ENCODE measurements at regions not wholly inside any gene's neighbourhood (a gene's known extent, or its start where the extent isn't known, plus 50 kb on each side); places are given as distances from the start of the nearest gene placed in this dataset.

DNA sequence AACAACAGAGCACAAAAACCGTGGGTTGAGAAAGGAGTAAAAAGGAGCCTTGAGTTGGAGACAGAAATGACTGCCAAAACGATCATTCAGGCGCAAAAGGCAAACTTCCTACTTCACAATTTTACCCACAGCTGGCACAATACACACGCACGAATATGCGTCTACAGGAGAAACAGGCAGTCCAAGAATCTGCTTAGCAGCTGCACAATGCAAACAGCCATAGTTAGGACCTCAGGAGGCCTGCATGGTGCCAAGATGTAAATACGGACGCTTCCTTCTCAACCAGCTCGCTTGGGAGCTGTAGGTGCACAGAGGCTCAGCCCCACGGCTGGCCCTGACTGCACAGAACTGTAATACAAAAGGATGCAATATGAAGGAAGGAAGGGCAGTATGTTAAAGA lies 250.1 kb upstream of the CAND1 start:
- Histone ChIP-seq H3K27ac (no peak overlapping the region), H3K4me3 (no peak overlapping the region), H3K36me3 (no peaks in the 10 kb centered on the region), H3K9me3 (no peaks in the 10 kb centered on the region), H3K27me3 (no peaks in the 10 kb centered on the region), H3K4me1 (no peaks in the 10 kb centered on the region)
- TF ChIP-seq, protein P1, sequence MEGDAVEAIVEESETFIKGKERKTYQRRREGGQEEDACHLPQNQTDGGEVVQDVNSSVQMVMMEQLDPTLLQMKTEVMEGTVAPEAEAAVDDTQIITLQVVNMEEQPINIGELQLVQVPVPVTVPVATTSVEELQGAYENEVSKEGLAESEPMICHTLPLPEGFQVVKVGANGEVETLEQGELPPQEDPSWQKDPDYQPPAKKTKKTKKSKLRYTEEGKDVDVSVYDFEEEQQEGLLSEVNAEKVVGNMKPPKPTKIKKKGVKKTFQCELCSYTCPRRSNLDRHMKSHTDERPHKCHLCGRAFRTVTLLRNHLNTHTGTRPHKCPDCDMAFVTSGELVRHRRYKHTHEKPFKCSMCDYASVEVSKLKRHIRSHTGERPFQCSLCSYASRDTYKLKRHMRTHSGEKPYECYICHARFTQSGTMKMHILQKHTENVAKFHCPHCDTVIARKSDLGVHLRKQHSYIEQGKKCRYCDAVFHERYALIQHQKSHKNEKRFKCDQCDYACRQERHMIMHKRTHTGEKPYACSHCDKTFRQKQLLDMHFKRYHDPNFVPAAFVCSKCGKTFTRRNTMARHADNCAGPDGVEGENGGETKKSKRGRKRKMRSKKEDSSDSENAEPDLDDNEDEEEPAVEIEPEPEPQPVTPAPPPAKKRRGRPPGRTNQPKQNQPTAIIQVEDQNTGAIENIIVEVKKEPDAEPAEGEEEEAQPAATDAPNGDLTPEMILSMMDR (IDR thresholded peaks at IDR 0.05): no peak
- intact Hi-C loops (cut with DNase I): no loop called here
- no peak for ATAC-seq
- 61 to 68% methylated on average over 10 of the region's 10 CpGs for WGBS, 2 donors
- no peak for DNase-seq

DNA sequence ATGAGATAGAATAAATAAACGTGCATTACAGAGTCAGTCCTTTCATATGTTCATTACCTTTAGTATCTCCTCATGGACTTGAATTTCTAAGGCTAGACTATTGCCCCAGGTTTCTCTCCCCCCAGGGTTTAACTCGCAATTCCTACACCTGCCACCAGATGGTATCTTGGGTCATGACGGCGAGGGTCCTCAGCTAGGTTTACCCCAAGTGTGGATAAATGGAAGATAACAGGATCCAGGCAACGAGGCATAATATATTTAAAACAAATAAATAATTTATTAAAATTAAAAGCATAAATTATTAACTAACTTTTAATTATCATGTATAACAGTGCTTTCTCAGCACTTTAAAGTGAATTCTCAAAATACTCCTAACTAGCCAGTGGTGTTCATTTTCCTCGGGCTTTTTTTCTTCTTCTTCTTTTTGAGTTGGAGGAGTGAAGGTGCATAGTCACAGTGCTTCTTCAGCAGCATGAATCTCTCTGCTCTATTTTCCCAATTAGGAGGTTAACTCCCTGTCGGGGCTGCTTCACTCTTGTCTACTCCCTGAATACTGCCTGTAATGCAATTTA lies 243.5 kb upstream of the CAND1 start:
- DNase-seq: peak in 1 of 2 donors; percentile 5
- ATAC-seq: no peak
- Histone ChIP-seq H3K36me3 (no peaks in the 10 kb centered on the region), H3K27me3 (peaks cover 0 to 8% (median 0%) of the 10 kb centered on the region in 7 donors), H3K9me3 (no peaks in the 10 kb centered on the region), H3K27ac (no peak overlapping the region), H3K4me1 (no peaks in the 10 kb centered on the region), H3K4me3 (no peak overlapping the region)
- 27% methylated on average over 7 of the region's 7 CpGs for WGBS, 2 donors
- TF ChIP-seq, protein P1 (IDR thresholded peaks at IDR 0.05): peak; percentile 26 to 72 (median 63)
- intact Hi-C loops (cut with DNase I): loop anchor here in 7 of 10 donors (5.0 to 10.0 kb wide), 3 partner anchors 189 to 199 kb away; no protein-coding TSS in a partner anchor

DNA sequence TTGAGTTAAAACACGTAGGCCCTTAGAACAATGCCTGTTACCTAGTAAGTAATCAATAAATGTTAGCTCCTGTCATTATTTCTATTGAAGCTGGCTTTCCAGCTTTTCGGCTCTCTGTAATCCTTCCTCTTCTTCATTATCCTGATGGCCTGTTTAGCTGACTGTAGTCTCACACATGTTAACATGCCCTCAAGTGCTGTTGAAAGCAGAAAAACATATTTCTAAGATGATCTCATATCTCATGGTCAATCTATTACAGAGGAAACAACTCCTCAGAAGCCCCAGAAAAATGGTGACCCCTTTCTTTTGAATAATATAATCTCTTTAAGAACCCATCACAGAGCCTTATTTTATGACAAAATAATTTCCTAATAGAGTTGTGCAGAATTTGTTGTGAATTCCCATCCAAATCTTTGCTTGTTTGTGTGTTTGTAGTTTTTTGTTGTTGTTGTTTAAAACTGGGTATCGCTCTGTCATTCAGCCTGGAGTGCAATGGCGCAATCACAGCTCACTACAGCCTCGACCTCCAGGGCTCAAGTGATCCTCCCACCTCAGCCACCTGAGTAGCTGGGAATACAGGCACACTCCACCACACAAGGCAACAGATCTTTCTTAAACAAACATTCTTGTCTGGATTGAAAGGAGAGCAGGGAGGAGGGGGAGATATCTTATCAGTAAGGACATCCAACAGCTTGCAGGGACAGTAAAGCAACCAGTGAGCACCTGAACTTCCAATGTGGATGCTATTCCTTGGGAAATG lies 242.5 kb upstream of the CAND1 start:
- Histone ChIP-seq H3K9me3 (no peaks in the 10 kb centered on the region), H3K27ac (no peak overlapping the region), H3K4me1 (no peaks in the 10 kb centered on the region), H3K27me3 (peaks cover 0 to 8% (median 0%) of the 10 kb centered on the region in 7 donors), H3K36me3 (no peaks in the 10 kb centered on the region), H3K4me3 (no peak overlapping the region)
- WGBS, 2 donors: 78 to 79% methylated on average over 5 of the region's 5 CpGs
- TF ChIP-seq, protein P1 (IDR thresholded peaks at IDR 0.05): no peak
- intact Hi-C loops (cut with DNase I): loop anchor here in 7 of 10 donors (5.0 to 10.0 kb wide), 3 partner anchors 188 to 198 kb away; no protein-coding TSS in a partner anchor
- DNase-seq: no peak
- no peak for ATAC-seq

DNA sequence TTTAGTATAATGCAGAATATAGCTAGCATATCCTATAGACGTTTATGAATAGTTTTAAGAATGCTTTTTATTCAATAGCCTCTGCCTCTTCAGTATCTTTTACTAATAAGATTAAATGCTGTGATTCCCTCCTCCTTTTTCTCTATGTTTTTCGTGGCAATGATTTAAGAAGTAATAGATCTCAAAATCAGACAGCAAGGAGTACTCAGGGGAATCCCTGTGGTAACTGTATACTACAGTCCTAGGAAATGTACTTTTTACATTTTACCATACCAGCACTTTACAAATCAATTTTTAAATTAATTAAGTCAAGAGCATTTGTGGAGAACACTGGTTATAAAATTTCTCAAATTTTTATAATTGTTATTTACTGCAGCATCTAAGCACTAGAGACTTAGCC lies 240.6 kb upstream of the CAND1 start:
- TF ChIP-seq, protein P1 (IDR thresholded peaks at IDR 0.05): no peak
- intact Hi-C loops (cut with DNase I): loop anchor here in 7 of 10 donors (5.0 to 10.0 kb wide), 3 partner anchors 186 to 196 kb away; no protein-coding TSS in a partner anchor

More for the DNA sequence above, 240.6 kb upstream of the CAND1 start:
- Histone ChIP-seq H3K9me3 (no peaks in the 10 kb centered on the region), H3K4me3 (no peak overlapping the region), H3K27me3 (peaks cover 0 to 8% (median 0%) of the 10 kb centered on the region in 7 donors), H3K4me1 (no peaks in the 10 kb centered on the region), H3K36me3 (no peaks in the 10 kb centered on the region), H3K27ac (no peak overlapping the region)
- DNase-seq: no peak
- WGBS, 2 donors: 76 to 80% methylated on average over 2 of the region's 2 CpGs
- ATAC-seq: no peak

Measured in heart right ventricle (tissue), 16 donors.